ENCODE measurements at regions not wholly inside any gene's neighbourhood (a gene's known extent, or its start where the extent isn't known, plus 50 kb on each side); places are given as distances from the start of the nearest gene placed in this dataset.
"Not testable (repeated sequence)": the region's sequence is repeated elsewhere in the genome, so short reads cannot be mapped to it uniquely, and the experiment has no call there.

DNA sequence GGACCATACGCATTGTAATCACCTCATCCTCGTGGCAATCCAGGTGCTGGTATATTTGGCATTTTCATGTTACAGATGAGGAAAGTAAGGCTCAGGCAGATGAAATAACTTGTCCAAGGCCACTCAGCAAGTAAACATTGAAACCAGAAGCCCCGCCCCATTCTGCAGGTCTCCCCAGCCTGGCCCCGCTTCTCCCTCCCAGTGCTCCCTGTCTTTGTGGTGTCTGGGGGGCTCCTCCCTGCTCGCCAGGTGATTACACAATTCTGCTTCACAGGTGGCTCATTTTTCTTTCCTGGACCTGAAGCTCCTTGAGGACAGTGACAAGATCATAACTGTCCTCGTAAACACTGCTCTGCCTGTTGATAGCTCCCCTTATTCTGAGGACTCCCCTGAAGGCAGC lies 531.5 kb upstream of the B3GAT1 start:
- H3K4me3 ChIP-seq (ENCODE audit: low read depth, low read length), result no peak overlapping the region
- TF ChIP-seq, protein P1, sequence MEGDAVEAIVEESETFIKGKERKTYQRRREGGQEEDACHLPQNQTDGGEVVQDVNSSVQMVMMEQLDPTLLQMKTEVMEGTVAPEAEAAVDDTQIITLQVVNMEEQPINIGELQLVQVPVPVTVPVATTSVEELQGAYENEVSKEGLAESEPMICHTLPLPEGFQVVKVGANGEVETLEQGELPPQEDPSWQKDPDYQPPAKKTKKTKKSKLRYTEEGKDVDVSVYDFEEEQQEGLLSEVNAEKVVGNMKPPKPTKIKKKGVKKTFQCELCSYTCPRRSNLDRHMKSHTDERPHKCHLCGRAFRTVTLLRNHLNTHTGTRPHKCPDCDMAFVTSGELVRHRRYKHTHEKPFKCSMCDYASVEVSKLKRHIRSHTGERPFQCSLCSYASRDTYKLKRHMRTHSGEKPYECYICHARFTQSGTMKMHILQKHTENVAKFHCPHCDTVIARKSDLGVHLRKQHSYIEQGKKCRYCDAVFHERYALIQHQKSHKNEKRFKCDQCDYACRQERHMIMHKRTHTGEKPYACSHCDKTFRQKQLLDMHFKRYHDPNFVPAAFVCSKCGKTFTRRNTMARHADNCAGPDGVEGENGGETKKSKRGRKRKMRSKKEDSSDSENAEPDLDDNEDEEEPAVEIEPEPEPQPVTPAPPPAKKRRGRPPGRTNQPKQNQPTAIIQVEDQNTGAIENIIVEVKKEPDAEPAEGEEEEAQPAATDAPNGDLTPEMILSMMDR (IDR thresholded peaks at IDR 0.05; ENCODE audit: low read depth, low read length), result no peak

- no peak overlapping the region for H3K4me3 ChIP-seq (ENCODE audit: low read depth, low read length)
Observed at GRCh38 chr11:134942681-134943080, 530.6 kb upstream of the B3GAT1 start.

DNA sequence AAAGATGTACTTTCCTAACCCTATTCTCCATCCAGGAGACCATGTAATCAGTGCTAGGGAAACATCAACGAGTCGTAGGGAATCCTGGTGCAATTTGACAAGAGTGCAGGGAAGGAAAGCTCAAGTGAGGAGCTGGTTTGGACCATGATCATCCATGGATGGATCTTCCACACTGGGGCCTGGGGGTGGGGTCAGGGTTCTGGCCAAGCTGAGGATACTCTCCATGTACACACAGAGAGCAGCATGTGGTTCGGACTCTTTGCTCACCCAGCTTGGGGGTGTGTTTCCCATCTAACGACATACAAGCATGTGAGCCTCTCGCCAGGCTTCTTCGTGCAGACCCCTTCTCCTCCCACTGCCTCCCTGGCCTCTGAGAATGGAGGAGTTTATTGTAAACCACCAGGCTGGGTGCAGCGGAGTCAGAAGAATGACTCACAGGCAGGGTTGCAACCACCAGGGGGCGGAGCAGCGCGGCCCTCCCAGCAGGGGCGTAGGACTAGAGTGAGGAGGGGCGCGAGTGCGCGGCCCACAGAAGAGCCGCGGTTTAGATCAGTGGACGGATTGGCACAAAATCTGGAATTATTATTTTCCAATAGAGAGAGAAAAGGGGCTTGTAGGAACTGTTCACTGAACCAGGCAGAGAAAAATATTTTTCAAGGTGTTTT lies 530.0 kb upstream of the B3GAT1 start:
- H3K4me3 ChIP-seq (ENCODE audit: low read depth, low read length), result not testable (repeated sequence)

More at GRCh38 chr11:134942681-134943080, 530.6 kb upstream of the B3GAT1 start:
- TF ChIP-seq, protein P1 (IDR thresholded peaks at IDR 0.05; ENCODE audit: low read depth, low read length), result no peak

GRCh38 chr11:134941326-134941725 lies 529.3 kb upstream of the B3GAT1 start:
- TF ChIP-seq, protein P1 (IDR thresholded peaks at IDR 0.05; ENCODE audit: low read depth, low read length), result no peak
- H3K4me3 ChIP-seq (ENCODE audit: low read depth, low read length), result no peak overlapping the region

DNA sequence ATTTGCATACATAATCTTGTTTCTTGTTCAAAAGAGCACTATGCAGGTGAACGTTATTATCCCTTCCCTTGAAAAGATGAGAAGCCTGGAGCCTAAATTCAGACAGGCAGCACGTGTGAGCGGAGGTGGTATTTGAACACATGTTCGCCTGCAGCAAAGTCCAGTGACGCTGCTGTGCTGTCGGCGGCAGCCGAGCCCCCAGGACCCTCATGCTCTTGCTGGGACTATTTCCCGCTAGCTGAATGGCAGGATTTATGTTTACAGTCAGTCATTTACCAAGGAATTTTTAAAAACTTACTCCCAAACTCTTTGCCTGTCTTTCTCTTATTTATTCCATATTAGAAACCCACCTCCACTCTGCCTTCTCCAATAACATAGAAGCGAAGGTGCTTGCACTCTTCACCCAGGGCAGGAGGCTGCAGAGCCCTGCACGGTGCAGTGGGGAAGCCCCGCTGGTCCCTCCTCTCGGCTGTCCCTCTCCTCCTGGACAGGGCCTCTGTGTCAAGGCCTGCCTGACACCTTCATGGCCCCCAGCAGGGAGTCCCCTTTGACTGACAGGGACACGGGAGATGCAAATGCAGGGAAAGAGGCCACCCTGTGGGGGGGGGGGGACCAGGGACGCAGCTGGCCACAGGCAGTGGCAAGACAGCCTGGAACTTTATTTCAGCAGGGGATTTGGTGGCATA lies 528.5 kb upstream of the B3GAT1 start:
- TF ChIP-seq, protein P1 (IDR thresholded peaks at IDR 0.05; ENCODE audit: low read depth, low read length), result no peak
- H3K4me3 ChIP-seq (ENCODE audit: low read depth, low read length), result no peak overlapping the region

GRCh38 chr11:134939905-134940304 lies 527.9 kb upstream of the B3GAT1 start:
- TF ChIP-seq, protein P1 (IDR thresholded peaks at IDR 0.05; ENCODE audit: low read depth, low read length), result no peak
- H3K4me3 ChIP-seq (ENCODE audit: low read depth, low read length), result no peak overlapping the region

GRCh38 chr11:134939031-134939430 lies 527.0 kb upstream of the B3GAT1 start:
- H3K4me3 ChIP-seq (ENCODE audit: low read depth, low read length), result no peak overlapping the region
- TF ChIP-seq, protein P1 (IDR thresholded peaks at IDR 0.05; ENCODE audit: low read depth, low read length), result no peak
